Endothelial cell of umbilical vein (primary cell): ENCODE measurements at regions not wholly inside any gene's neighbourhood (a gene's known extent, or its start where the extent isn't known, plus 50 kb on each side); places are given as distances from the start of the nearest gene placed in this dataset.

ENCODE experiments used
- BruUV-seq: library from RNA; stranded (reverse); fragments of 400-500 nt; replicated peaks from 2 replicates; lab custom pipeline; 2021; lab: Mats Ljungman, UMichigan
- CTCF ChIA-PET: fragments of 300-600, 350-600 bp; sonication (Branson Sonifier 250); formaldehyde crosslinking; loops from one replicate; lab custom pipeline; 2021; ENCODE audit warnings: antibody characterized with exemption, inconsistent platforms; lab: Charles Lee
- POLR2A ChIA-PET: fragments of 300-600, 350-600 bp; sonication (Branson Sonifier 250); formaldehyde crosslinking; loops from one replicate; lab custom pipeline; 2021; ENCODE audit warnings: antibody characterized with exemption, inconsistent platforms; lab: Charles Lee
- DNase-seq: peaks from one replicate; pipeline ENCODE4 v3.0.0-alpha.2; 2011; ENCODE audit warnings: low read depth, low spot score
- FAIRE-seq: peaks from 2 replicates; lab custom pipeline; 2011; peaks lifted over from hg19 to GRCh38; lab: Jason Lieb, UNC
- H2AFZ ChIP-seq: 2 replicates; pipeline ENCODE4 v1.6.0; 2012; ENCODE audit warnings: low read depth, low read length, control low read depth, inconsistent platforms
- H3K27ac ChIP-seq: 2 replicates; pipeline ENCODE4 v1.5.1; 2011; ENCODE audit warnings: low read depth, mild to moderate bottlenecking, control low read depth, low read length, moderate library complexity; ENCODE audit not compliant: insufficient read depth
- H3K27me3 ChIP-seq, 2 experiments: 2 replicates each; pipeline versions ENCODE4 v1.6.0 to v1.6.1; 2011; ENCODE audit warnings: low read length in 2 of 2, mixed read lengths in 1 of 2; ENCODE audit not compliant: control insufficient read depth in 2 of 2, insufficient read depth in 2 of 2
- H3K36me3 ChIP-seq, 2 experiments: 2 replicates in 1 of 2; 3 replicates in 1 of 2; pipeline ENCODE4 v1.5.1; 2011; ENCODE audit warnings: low read length in 2 of 2, mild to moderate bottlenecking in 1 of 2, moderate library complexity in 1 of 2; ENCODE audit not compliant: control insufficient read depth in 2 of 2, insufficient read depth in 2 of 2; ENCODE audit errors: extremely low read depth in 1 of 2
- H3K4me1 ChIP-seq: 3 replicates; pipeline ENCODE4 v1.5.1; 2011; ENCODE audit warnings: mild to moderate bottlenecking, low read length; ENCODE audit not compliant: control insufficient read depth, insufficient read depth; ENCODE audit errors: extremely low read depth
- H3K4me2 ChIP-seq: 2 replicates; pipeline ENCODE4 v1.6.1; 2011; ENCODE audit warnings: low read length, control low read depth, mixed read lengths; ENCODE audit not compliant: insufficient read depth
- H3K4me3 ChIP-seq, 3 experiments: fragments of 200-600 bp in 1 of 3; sonication (generic), shearing (Covaris generic) in 1 of 3; replicated peaks in 1 of 3; 2 replicates each; pipeline ENCODE4 v1.5.1; 2011 to 2016; ENCODE audit warnings: control low read depth in 3 of 3, low read length in 3 of 3, mild to moderate bottlenecking in 2 of 3, inconsistent platforms in 1 of 3, low read depth in 1 of 3, moderate library complexity in 1 of 3; ENCODE audit not compliant: insufficient read depth in 1 of 3
- H3K79me2 ChIP-seq: 2 replicates; pipeline ENCODE4 v1.6.0; 2012; ENCODE audit warnings: low read length, inconsistent platforms; ENCODE audit not compliant: control insufficient read depth, insufficient read depth
- H3K9ac ChIP-seq: replicated peaks from 2 replicates; pipeline ENCODE3; 2011; ENCODE audit warnings: low read length, control low read depth; ENCODE audit not compliant: insufficient read depth; ENCODE audit errors: extremely low read depth
- H3K9me1 ChIP-seq: replicated peaks from 3 replicates; pipeline ENCODE4 v1.6.0; 2011; ENCODE audit warnings: mild to moderate bottlenecking, low read length; ENCODE audit not compliant: control insufficient read depth, insufficient read depth; ENCODE audit errors: extremely low read depth
- H3K9me3 ChIP-seq: replicated peaks from 2 replicates; pipeline ENCODE4 v1.5.1; 2012; ENCODE audit warnings: low read length, inconsistent platforms; ENCODE audit not compliant: control insufficient read depth, insufficient read depth
- H4K20me1 ChIP-seq: replicated peaks from 2 replicates; pipeline ENCODE3; 2011; ENCODE audit warnings: mild to moderate bottlenecking, low read length; ENCODE audit not compliant: control insufficient read depth, insufficient read depth; ENCODE audit errors: extremely low read depth
- CTCF ChIP-seq, 2 donors: IDR thresholded peaks; 1 replicate in 1 of 2; 2 replicates in 1 of 2; pipeline ENCODE4 v1.5.1; 2011; ENCODE audit warnings: low read length in 2 of 2, mild to moderate bottlenecking in 2 of 2, moderate library complexity in 2 of 2, control low read depth in 1 of 2, inconsistent platforms in 1 of 2, low read depth in 1 of 2; ENCODE audit not compliant: insufficient read depth in 1 of 2; ENCODE audit errors: extremely low read depth in 1 of 2
- EZH2 ChIP-seq: IDR thresholded peaks from 2 replicates; pipeline ENCODE4 v1.6.1; 2012; ENCODE audit warnings: borderline replicate concordance, low read depth, mild to moderate bottlenecking, moderate library complexity, low read length, inconsistent platforms; ENCODE audit not compliant: severe bottlenecking
- FOS ChIP-seq: IDR thresholded peaks from 2 replicates; pipeline ENCODE4 v1.6.1; 2011; ENCODE audit warnings: mild to moderate bottlenecking, low read length, moderate library complexity, borderline replicate concordance; ENCODE audit not compliant: insufficient read depth
- GATA2 ChIP-seq: IDR thresholded peaks from 2 replicates; pipeline ENCODE4 v1.7.0; 2011; ENCODE audit warnings: low read depth, mild to moderate bottlenecking, moderate library complexity, mixed read lengths, low read length; ENCODE audit not compliant: insufficient read length, insufficient read depth
- JUN ChIP-seq: IDR thresholded peaks from 2 replicates; pipeline ENCODE4 v1.6.1; 2011; ENCODE audit warnings: borderline replicate concordance, low read depth; ENCODE audit not compliant: insufficient read length, insufficient read depth
- MYC ChIP-seq: IDR thresholded peaks from one replicate; pipeline ENCODE4 v1.6.1; 2011; ENCODE audit warnings: mild to moderate bottlenecking, low read depth, low read length
- POLR2A ChIP-seq: IDR thresholded peaks from 2 replicates; pipeline ENCODE4 v1.6.1; 2012; ENCODE audit warnings: low read depth, mild to moderate bottlenecking, control low read depth, low read length
- POLR2AphosphoS5 ChIP-seq: IDR thresholded peaks from 2 replicates; pipeline ENCODE4 v1.6.1; 2012; ENCODE audit warnings: low read depth, mild to moderate bottlenecking, control low read depth, low read length, moderate library complexity; ENCODE audit not compliant: insufficient read depth
- dilution Hi-C: fragments of 300-500 bp; cut with MboI; formaldehyde crosslinking; loops from one replicate; pipeline ENCODE4 v1.15.0; 2019; ENCODE audit warnings: low sequenced_read_pairs; ENCODE audit not compliant: extremely low pct_ligation_motif_present
- intact Hi-C: fragments of 100-400 bp; cut with micrococcal nuclease; formaldehyde crosslinking; loops from one replicate; pipeline ENCODE4 v1.10.0; 2022
- TF ChIP-seq, protein P1 (sequence below): IDR thresholded peaks from 2 replicates; pipeline ENCODE4 v1.6.1; 2011; ENCODE audit not compliant: insufficient read depth, insufficient read length

GRCh38 chr6:164185471-164185871, 771.0 kb downstream of the QKI start:
- intact Hi-C loops, result no loop called here
- H3K9ac ChIP-seq, result no peak overlapping the region

More at GRCh38 chr6:164185471-164185871, 771.0 kb downstream of the QKI start:
- POLR2A ChIA-PET, result no interaction called here
- H3K9me1 ChIP-seq, result no peaks in the 10 kb centered on the region
- H4K20me1 ChIP-seq, result no peaks in the 10 kb centered on the region
- no peak overlapping the region for H3K27ac ChIP-seq
- dilution Hi-C loops, result no loop called here
- TF ChIP-seq POLR2A, result no peak
- TF ChIP-seq GATA2, result no peak
- TF ChIP-seq, protein P1, sequence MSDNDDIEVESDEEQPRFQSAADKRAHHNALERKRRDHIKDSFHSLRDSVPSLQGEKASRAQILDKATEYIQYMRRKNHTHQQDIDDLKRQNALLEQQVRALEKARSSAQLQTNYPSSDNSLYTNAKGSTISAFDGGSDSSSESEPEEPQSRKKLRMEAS, result no peak
- no peak for TF ChIP-seq EZH2
- TF ChIP-seq MYC, result no peak
- TF ChIP-seq JUN, result no peak
- no peak for TF ChIP-seq FOS
- no peak for TF ChIP-seq CTCF (IDR thresholded peaks at IDR 0.05; ENCODE audit: extremely low read depth in 1 of 2, insufficient read depth in 1 of 2, low read depth in 1 of 2, low read length in 2 of 2)
- no peak for TF ChIP-seq POLR2AphosphoS5
- no peak overlapping the region for H3K4me2 ChIP-seq
- no peak for FAIRE-seq
- no peaks in the 10 kb centered on the region for H3K9me3 ChIP-seq
- no peak overlapping the region for H2AFZ ChIP-seq
- no TSS peak for BruUV-seq
- H3K27me3 ChIP-seq, result no peaks in the 10 kb centered on the region
- no peak for DNase-seq
- no peaks in the 10 kb centered on the region for H3K4me1 ChIP-seq
- H3K4me3 ChIP-seq, result no peak overlapping the region
- H3K36me3 ChIP-seq, result no peaks in the 10 kb centered on the region
- CTCF ChIA-PET, result no interaction called here
- no peaks in the 10 kb centered on the region for H3K79me2 ChIP-seq
